A673 (cell line): ENCODE measurements at regions not wholly inside any gene's neighbourhood (a gene's known extent, or its start where the extent isn't known, plus 50 kb on each side); places are given as distances from the start of the nearest gene placed in this dataset.

Source experiments
- EZH2 ChIP-seq: fragments of 200-600 bp; sonication (generic); IDR thresholded peaks from 2 replicates; pipeline ENCODE4 v1.6.1; 2017; ENCODE audit warnings: borderline replicate concordance, low read depth, mild to moderate bottlenecking, mixed read lengths, antibody characterized with exemption, low read length; ENCODE audit not compliant: poor library complexity, severe bottlenecking
- TF ChIP-seq, protein P1 (sequence below): fragments of 300-800, 200-600 bp; sonication (generic); conservative IDR thresholded peaks from 2 replicates; pipeline ENCODE4 v1.5.1; 2017; ENCODE audit warnings: low read depth, mild to moderate bottlenecking, antibody characterized with exemption, low read length, moderate library complexity, mixed read lengths

DNA sequence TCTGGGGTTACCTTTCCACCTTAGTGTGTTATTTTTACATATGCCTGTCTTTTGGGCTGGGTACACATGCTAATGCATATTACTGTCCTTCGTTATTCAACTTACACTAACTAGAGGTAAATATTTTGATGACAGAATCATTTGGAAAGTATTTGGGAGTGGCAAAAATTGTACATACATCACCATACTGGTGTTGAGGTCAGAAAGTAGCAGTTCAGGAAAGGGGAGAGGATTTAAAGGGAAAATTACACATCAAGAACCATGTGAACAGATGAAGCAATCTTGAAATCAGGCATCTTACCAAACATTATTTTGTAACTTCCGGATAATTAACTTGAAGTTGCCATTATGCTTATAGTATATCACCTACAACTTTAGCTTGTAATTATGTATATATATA lies 379.7 kb downstream of the RND3 start:
- TF ChIP-seq, protein P1, sequence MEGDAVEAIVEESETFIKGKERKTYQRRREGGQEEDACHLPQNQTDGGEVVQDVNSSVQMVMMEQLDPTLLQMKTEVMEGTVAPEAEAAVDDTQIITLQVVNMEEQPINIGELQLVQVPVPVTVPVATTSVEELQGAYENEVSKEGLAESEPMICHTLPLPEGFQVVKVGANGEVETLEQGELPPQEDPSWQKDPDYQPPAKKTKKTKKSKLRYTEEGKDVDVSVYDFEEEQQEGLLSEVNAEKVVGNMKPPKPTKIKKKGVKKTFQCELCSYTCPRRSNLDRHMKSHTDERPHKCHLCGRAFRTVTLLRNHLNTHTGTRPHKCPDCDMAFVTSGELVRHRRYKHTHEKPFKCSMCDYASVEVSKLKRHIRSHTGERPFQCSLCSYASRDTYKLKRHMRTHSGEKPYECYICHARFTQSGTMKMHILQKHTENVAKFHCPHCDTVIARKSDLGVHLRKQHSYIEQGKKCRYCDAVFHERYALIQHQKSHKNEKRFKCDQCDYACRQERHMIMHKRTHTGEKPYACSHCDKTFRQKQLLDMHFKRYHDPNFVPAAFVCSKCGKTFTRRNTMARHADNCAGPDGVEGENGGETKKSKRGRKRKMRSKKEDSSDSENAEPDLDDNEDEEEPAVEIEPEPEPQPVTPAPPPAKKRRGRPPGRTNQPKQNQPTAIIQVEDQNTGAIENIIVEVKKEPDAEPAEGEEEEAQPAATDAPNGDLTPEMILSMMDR = no peak
- no peak for TF ChIP-seq EZH2
